Neuronal stem cell (in vitro differentiated cells): ENCODE measurements at regions not wholly inside any gene's neighbourhood (a gene's known extent, or its start where the extent isn't known, plus 50 kb on each side); places are given as distances from the start of the nearest gene placed in this dataset.
"Not testable (repeated sequence)": the region's sequence is repeated elsewhere in the genome, so short reads cannot be mapped to it uniquely, and the experiment has no call there.

Source experiments
- DNase-seq: peaks from one replicate; pipeline ENCODE4 v3.0.0-alpha.2; 2013; ENCODE audit warnings: low spot score
- H2AFZ ChIP-seq: one replicate; pipeline ENCODE4 v1.6.1; 2013; ENCODE audit warnings: mild to moderate bottlenecking, low read length, inconsistent platforms
- H2AK5ac ChIP-seq: 2 replicates; pipeline ENCODE4 v1.6.1; 2013; ENCODE audit warnings: low read depth, mild to moderate bottlenecking, inconsistent platforms, low read length, moderate library complexity, mixed read lengths
- H2BK120ac ChIP-seq: 2 replicates; pipeline ENCODE4 v1.6.1; 2013; ENCODE audit warnings: low read depth, mild to moderate bottlenecking, inconsistent platforms, low read length, moderate library complexity, mixed read lengths
- H2BK12ac ChIP-seq: one replicate; pipeline ENCODE4 v1.6.1; 2013; ENCODE audit warnings: low read length, inconsistent platforms
- H2BK15ac ChIP-seq: 2 replicates; pipeline ENCODE4 v1.6.1; 2013; ENCODE audit warnings: mild to moderate bottlenecking, low read length, inconsistent platforms, mixed read lengths
- H2BK5ac ChIP-seq: one replicate; pipeline ENCODE4 v1.6.1; 2013; ENCODE audit warnings: inconsistent platforms, mild to moderate bottlenecking, low read length, moderate library complexity
- H3K14ac ChIP-seq: one replicate; pipeline ENCODE4 v1.6.1; 2013; ENCODE audit warnings: low read length, inconsistent platforms
- H3K18ac ChIP-seq: 2 replicates; pipeline ENCODE4 v1.6.1; 2013; ENCODE audit warnings: low read length, inconsistent platforms
- H3K23ac ChIP-seq: 2 replicates; pipeline ENCODE4 v1.6.1; 2013; ENCODE audit warnings: low read depth, mild to moderate bottlenecking, mixed read lengths, low read length, inconsistent platforms; ENCODE audit not compliant: poor library complexity
- H3K27ac ChIP-seq: replicated peaks from 3 replicates; pipeline ENCODE4 v1.5.1; 2013; ENCODE audit warnings: low read length, inconsistent platforms
- H3K27me3 ChIP-seq, 3 experiments: 2 replicates each; pipeline ENCODE4 v1.6.1; 2013; ENCODE audit warnings: low read length in 3 of 3, mild to moderate bottlenecking in 2 of 3, inconsistent platforms in 1 of 3, low read depth in 1 of 3, mixed read lengths in 1 of 3, moderate library complexity in 1 of 3; ENCODE audit not compliant: control insufficient read depth in 3 of 3, insufficient read depth in 3 of 3
- H3K36me3 ChIP-seq, 2 donors: replicated peaks in 1 of 2; 2 replicates each; pipeline ENCODE4 v1.6.1; 2013; ENCODE audit warnings: low read length in 2 of 2; ENCODE audit not compliant: control insufficient read depth in 2 of 2, insufficient read depth in 2 of 2
- H3K4ac ChIP-seq: 2 replicates; pipeline ENCODE4 v1.6.1; 2013; ENCODE audit warnings: inconsistent platforms, mild to moderate bottlenecking, low read length, moderate library complexity
- H3K4me1 ChIP-seq, 2 donors: 1 replicate in 1 of 2; 2 replicates in 1 of 2; pipeline ENCODE4 v1.6.1; 2013; ENCODE audit warnings: low read length in 2 of 2, low read depth in 1 of 2; ENCODE audit not compliant: control insufficient read depth in 2 of 2, insufficient read depth in 1 of 2
- H3K4me2 ChIP-seq: one replicate; pipeline ENCODE4 v1.6.1; 2013; ENCODE audit warnings: mild to moderate bottlenecking, low read length, inconsistent platforms; ENCODE audit not compliant: insufficient read depth, poor library complexity, severe bottlenecking
- H3K4me3 ChIP-seq, 2 donors: 2 replicates each; pipeline ENCODE4 v1.5.1; 2013; ENCODE audit warnings: low read length in 2 of 2, mild to moderate bottlenecking in 2 of 2, inconsistent platforms in 1 of 2, moderate library complexity in 1 of 2
- H3K79me1 ChIP-seq: one replicate; pipeline ENCODE4 v1.6.1; 2013; ENCODE audit warnings: low read depth, mild to moderate bottlenecking, inconsistent platforms, low read length, moderate library complexity
- H3K9ac ChIP-seq: one replicate; pipeline ENCODE4 v1.6.1; 2013; ENCODE audit warnings: mild to moderate bottlenecking, low read depth, low read length, inconsistent platforms; ENCODE audit not compliant: poor library complexity
- H3K9me3 ChIP-seq, 2 donors: replicated peaks in 1 of 2; 2 replicates each; pipeline versions ENCODE3 to v1.6.1; 2013; ENCODE audit warnings: low read length in 2 of 2, mild to moderate bottlenecking in 2 of 2, inconsistent platforms in 1 of 2, low read depth in 1 of 2, mixed read lengths in 1 of 2, moderate library complexity in 1 of 2; ENCODE audit not compliant: control insufficient read depth in 2 of 2, insufficient read depth in 1 of 2
- H4K8ac ChIP-seq: one replicate; pipeline ENCODE4 v1.6.1; 2013; ENCODE audit warnings: low read depth, mild to moderate bottlenecking, inconsistent platforms, low read length, moderate library complexity
- H4K91ac ChIP-seq: one replicate; pipeline ENCODE4 v1.6.1; 2013; ENCODE audit warnings: low read length, low read depth, mild to moderate bottlenecking, inconsistent platforms; ENCODE audit not compliant: poor library complexity
- WGBS, 2 donors: extraction: QIAGEN DNeasy Blood & Tissue Kit; methylation state at CpG; one replicate each; pipeline ENCODE4 v1.1.7; 2013; ENCODE audit warnings: missing lambda C conversion rate in 2 of 2, mixed read lengths in 1 of 2; ENCODE audit not compliant: insufficient read length in 2 of 2, insufficient replicate concordance in 1 of 2; ENCODE audit errors: extremely low coverage in 2 of 2; 5-methylcytosine and 5-hydroxymethylcytosine counted together

DNA sequence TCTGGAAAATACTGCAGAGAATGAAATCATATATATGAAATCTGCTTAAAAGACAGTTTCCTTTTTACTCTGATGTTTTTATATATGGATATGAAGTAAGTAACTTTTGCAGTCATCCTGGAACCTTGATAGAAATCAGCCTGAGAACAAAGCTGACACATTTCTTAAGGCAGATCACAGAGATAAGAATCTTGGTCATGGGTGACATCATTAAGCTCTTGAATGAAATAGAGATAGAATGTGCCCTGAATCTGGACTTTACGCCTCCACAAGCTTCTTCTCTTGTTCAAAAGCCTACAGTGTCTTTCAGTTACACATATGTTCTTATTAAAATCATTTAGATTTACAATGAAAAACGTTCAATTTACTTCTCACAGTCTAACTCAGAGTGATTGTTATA, 319.1 kb upstream of the CNTNAP2 start:
- no peaks in the 10 kb centered on the region for H3K36me3 ChIP-seq
- H4K8ac ChIP-seq = no peak overlapping the region
- no peaks in the 10 kb centered on the region for H3K9me3 ChIP-seq
- H3K27me3 ChIP-seq = no peaks in the 10 kb centered on the region
- H2BK12ac ChIP-seq = no peak overlapping the region
- no peak overlapping the region for H2BK5ac ChIP-seq
- H3K4me3 ChIP-seq = no peak overlapping the region
- H2AFZ ChIP-seq = no peak overlapping the region
- DNase-seq = no peak
- H2AK5ac ChIP-seq = no peak overlapping the region
- no peak overlapping the region for H3K18ac ChIP-seq
- H2BK15ac ChIP-seq = no peak overlapping the region
- H3K23ac ChIP-seq = no peak overlapping the region
- no peak overlapping the region for H3K14ac ChIP-seq
- H3K4ac ChIP-seq = no peak overlapping the region
- no peak overlapping the region for H3K4me2 ChIP-seq
- WGBS, 2 donors = no CpG with 5 or more reads among the region's 2 CpGs
- H3K79me1 ChIP-seq = no peaks in the 10 kb centered on the region
- H3K9ac ChIP-seq = no peak overlapping the region
- H3K4me1 ChIP-seq = no peaks in the 10 kb centered on the region
- no peak overlapping the region for H4K91ac ChIP-seq
- H3K27ac ChIP-seq = no peak overlapping the region
- no peak overlapping the region for H2BK120ac ChIP-seq

DNA sequence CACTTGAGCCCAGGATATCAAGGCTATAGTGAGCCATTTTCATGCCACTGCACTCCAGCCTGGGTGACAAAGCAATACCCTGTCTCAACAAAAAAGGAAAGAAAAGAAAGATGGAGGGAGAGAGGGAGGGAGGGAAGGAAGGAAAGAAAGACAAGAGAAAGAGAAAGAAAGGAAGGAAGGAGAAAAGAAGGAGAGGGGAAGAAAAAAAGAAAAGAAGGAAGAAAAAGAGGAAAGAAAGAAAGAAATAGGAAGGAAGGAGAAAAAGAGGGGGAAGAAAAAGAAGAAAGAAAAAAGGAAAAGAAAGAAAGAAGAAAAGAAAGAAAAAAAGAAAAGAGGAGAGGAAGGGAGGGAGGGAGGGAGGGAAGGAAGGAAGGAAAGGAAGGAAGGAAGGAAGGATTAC, 321.5 kb upstream of the CNTNAP2 start:
- Histone ChIP-seq H4K8ac (no peak overlapping the region), H2BK5ac (no peak overlapping the region), H2BK120ac (no peak overlapping the region), H3K4me2 (no peak overlapping the region), H3K27ac (no peak overlapping the region), H4K91ac (no peak overlapping the region), H3K14ac (no peak overlapping the region), H3K36me3 (no peaks in the 10 kb centered on the region), H2BK12ac (no peak overlapping the region), H3K9ac (no peak overlapping the region), H3K4me3 (no peak overlapping the region), H2BK15ac (no peak overlapping the region), H2AFZ (no peak overlapping the region), H2AK5ac (no peak overlapping the region), H3K79me1 (no peaks in the 10 kb centered on the region), H3K4me1 (no peaks in the 10 kb centered on the region), H3K23ac (no peak overlapping the region), H3K9me3 (no peaks in the 10 kb centered on the region), H3K4ac (no peak overlapping the region), H3K18ac (no peak overlapping the region), H3K27me3 (no peaks in the 10 kb centered on the region)
- no peak for DNase-seq

DNA sequence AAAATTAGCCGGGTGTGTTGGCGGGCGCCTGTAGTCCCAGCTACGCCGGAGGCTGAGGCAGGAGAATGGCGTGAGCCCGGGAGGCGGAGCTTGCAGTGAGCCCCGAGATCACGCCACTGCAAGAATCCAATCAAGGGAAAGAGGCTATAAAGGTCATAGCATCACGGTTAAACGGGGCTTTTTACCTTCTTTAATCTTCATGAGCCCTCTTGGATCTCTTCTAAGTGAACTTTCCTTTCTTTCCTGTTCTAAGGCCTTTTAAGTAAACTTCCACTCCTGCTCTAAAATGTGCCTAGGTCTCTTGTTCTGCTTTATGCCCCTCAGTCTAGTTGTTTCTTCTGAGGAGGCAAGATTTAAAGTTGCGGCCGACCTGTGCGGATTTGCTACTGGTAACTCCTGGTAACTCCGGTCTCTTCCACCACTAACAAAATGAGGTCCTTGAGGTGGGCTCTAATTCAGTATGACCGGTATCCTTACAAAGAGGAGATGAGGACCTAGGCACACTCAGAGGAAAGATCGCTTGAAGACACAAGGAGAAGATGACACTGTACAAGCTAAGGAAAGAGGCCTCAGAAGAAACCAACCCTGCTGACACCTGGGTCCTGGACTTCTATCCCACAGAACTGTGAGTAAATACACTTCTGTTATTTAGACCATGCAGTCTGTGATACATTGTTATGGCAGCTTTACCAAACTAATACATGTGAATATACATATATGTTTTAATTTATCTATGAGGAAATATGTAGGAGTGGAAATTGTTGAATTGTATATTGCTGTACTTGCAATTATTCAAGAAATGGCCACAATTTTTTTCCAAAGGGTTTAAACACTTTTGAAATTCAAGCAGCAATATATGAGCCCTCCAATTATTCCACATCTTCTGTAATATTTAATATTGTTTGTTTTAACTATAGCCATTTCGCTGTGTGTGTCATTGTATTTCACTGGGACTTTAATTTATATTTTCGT, 331.5 kb upstream of the CNTNAP2 start:
- Histone ChIP-seq H2BK120ac (no peak overlapping the region), H3K27ac (no peak overlapping the region), H3K4me2 (no peak overlapping the region), H3K79me1 (no peaks in the 10 kb centered on the region), H3K9me3 (no peaks in the 10 kb centered on the region), H3K9ac (no peak overlapping the region), H3K18ac (no peak overlapping the region), H3K23ac (no peak overlapping the region), H3K4me1 (no peaks in the 10 kb centered on the region), H3K27me3 (no peaks in the 10 kb centered on the region), H3K4ac (no peak overlapping the region), H3K36me3 (no peaks in the 10 kb centered on the region), H2BK12ac (no peak overlapping the region), H4K8ac (no peak overlapping the region), H2AK5ac (no peak overlapping the region), H2BK5ac (no peak overlapping the region), H3K4me3 (no peak overlapping the region), H3K14ac (no peak overlapping the region), H4K91ac (no peak overlapping the region), H2BK15ac (no peak overlapping the region), H2AFZ (no peak overlapping the region)
- DNase-seq = no peak
- no CpG with 5 or more reads among the region's 20 CpGs for WGBS, 2 donors

DNA sequence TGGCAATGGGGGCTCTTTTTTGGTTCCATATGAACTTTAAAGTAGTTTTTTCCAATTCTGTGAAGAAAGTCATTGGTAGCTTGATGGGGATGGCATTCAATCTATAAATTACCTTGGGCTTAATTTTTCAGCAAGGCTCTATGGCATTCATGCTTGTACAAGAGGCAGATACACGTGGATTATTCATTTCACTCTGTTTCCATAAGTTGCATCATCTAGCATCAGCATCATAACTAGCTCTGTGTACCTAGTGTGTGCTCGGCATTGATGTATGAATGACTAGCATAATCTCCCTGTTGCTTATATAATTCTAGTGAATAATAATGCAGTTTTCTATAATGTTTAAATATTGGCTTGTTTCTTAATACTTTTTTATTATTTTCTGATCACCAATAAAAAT, 335.2 kb upstream of the CNTNAP2 start:
- H3K4me3 ChIP-seq = not testable (repeated sequence)

More for the DNA sequence above, 335.2 kb upstream of the CNTNAP2 start:
- H3K23ac ChIP-seq, H4K8ac ChIP-seq, H2BK15ac ChIP-seq, H2BK120ac ChIP-seq, H3K18ac ChIP-seq, DNase-seq, H3K14ac ChIP-seq, H2BK12ac ChIP-seq, H3K4me2 ChIP-seq, H3K4me1 ChIP-seq, H3K79me1 ChIP-seq, H2BK5ac ChIP-seq, H2AFZ ChIP-seq, H3K9me3 ChIP-seq, H2AK5ac ChIP-seq, H3K27ac ChIP-seq, H3K27me3 ChIP-seq, H3K36me3 ChIP-seq, H3K9ac ChIP-seq, H4K91ac ChIP-seq, H3K4ac ChIP-seq: not testable (repeated sequence)
- WGBS, 2 donors = no CpG with 5 or more reads among the region's 2 CpGs
